Myocyte (in vitro differentiated cells): ENCODE measurements at regions not wholly inside any gene's neighbourhood (a gene's known extent, or its start where the extent isn't known, plus 50 kb on each side); places are given as distances from the start of the nearest gene placed in this dataset.

Experiments
- DNase-seq: peaks from one replicate; pipeline ENCODE4 v3.0.0-alpha.2; 2012; ENCODE audit warnings: low read depth

- no peak for DNase-seq
Measured at GRCh38 chr4:137076908-137077307, 455.4 kb downstream of the PCDH18 start.

GRCh38 chr4:137075586-137075985, 456.7 kb downstream of the PCDH18 start:
- DNase-seq: no peak

GRCh38 chr4:137070614-137071013, 461.7 kb downstream of the PCDH18 start:
- DNase-seq: no peak

- DNase-seq: no peak
Measured at GRCh38 chr4:137069473-137069872, 462.8 kb downstream of the PCDH18 start.

GRCh38 chr4:137067735-137068134, 464.6 kb downstream of the PCDH18 start:
- no peak for DNase-seq

- DNase-seq: peak; percentile 34
Measured at GRCh38 chr4:137065311-137065710, 467.0 kb downstream of the PCDH18 start.

GRCh38 chr4:137063961-137064360, 468.3 kb downstream of the PCDH18 start:
- no peak for DNase-seq

GRCh38 chr4:137043184-137043583, 489.1 kb downstream of the PCDH18 start:
- no peak for DNase-seq

GRCh38 chr4:137039370-137039769, 492.9 kb downstream of the PCDH18 start:
- DNase-seq: no peak

GRCh38 chr4:137032222-137032621, 500.1 kb downstream of the PCDH18 start:
- DNase-seq: peak; percentile 96

- no peak for DNase-seq
Measured at GRCh38 chr4:137029026-137029425, 503.3 kb downstream of the PCDH18 start.

- no peak for DNase-seq
Measured at GRCh38 chr4:137025484-137026059, 506.7 kb downstream of the PCDH18 start.

GRCh38 chr4:137015426-137016409, 516.6 kb downstream of the PCDH18 start:
- no peak for DNase-seq

- peak; percentile 42 for DNase-seq
Measured at GRCh38 chr4:137000432-137000831, 531.9 kb downstream of the PCDH18 start.

- DNase-seq: no peak
Measured at GRCh38 chr4:136992032-136992431, 540.3 kb downstream of the PCDH18 start.

- no peak for DNase-seq
Measured at GRCh38 chr4:136985683-136986082, 546.6 kb downstream of the PCDH18 start.

- DNase-seq: no peak
Measured at GRCh38 chr4:136967069-136967468, 565.2 kb downstream of the PCDH18 start.

- no peak for DNase-seq
Measured at GRCh38 chr4:136965478-136965877, 566.8 kb downstream of the PCDH18 start.

GRCh38 chr4:136962868-136963267, 569.4 kb downstream of the PCDH18 start:
- no peak for DNase-seq

- DNase-seq: no peak
Measured at GRCh38 chr4:136946307-136946907, 585.9 kb downstream of the PCDH18 start.

- DNase-seq: no peak
Measured at GRCh38 chr4:136939781-136940180, 592.5 kb downstream of the PCDH18 start.

GRCh38 chr4:136935871-136936270, 596.4 kb downstream of the PCDH18 start:
- DNase-seq: no peak
